ENCODE measurements at regions not wholly inside any gene's neighbourhood (a gene's known extent, or its start where the extent isn't known, plus 50 kb on each side); places are given as distances from the start of the nearest gene placed in this dataset.

DNA sequence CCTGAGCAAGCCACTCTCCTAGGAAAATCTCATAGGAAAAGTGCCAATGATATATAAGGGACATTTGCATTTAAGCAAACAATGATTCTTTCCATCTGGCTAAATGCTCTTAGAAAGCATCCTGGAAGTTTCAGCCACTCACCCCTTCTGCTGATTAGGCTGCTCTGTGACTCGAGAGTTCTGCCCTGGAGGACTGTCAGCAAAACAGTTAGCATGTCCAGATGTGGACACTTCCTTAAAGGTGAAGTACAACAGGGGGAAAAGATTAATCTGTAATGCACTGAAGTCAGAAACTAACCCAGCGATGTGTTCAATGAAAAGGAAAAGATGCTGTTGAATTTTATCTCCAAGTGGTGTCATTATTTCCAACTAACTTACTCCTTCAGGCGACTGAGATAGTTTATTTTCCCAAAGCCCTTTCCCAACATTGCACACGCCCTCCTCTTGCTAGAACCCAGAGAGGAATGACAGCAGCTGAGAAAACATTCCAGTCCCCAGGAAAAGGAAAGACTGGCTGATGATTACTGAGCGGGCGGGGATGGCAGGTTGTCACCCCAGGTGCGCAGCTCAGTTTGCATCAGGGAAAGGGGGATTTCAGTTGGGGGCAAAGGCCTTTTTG, 214.0 kb downstream of the SS18 start:
- Histone ChIP-seq H3K4me1 (ENCODE audit: control insufficient read depth in 5 of 5, insufficient read depth in 5 of 5, low read length in 5 of 5) (peaks cover 0 to 6% (median 3%) of the 10 kb centered on the region in 5 donors), H3K9ac (ENCODE audit: low read length in 5 of 5) (no peak overlapping the region), H3K27me3 (ENCODE audit: control insufficient read depth in 5 of 5, insufficient read depth in 4 of 5, low read length in 5 of 5) (peaks cover 0 to 3% (median 0%) of the 10 kb centered on the region in 5 donors), H3K4me3 (ENCODE audit: low read depth in 1 of 5, low read length in 5 of 5) (no peak overlapping the region), H3K27ac (ENCODE audit: low read depth, low read length) (no peak overlapping the region), H3K9me3 (ENCODE audit: control insufficient read depth in 5 of 5, low read length in 5 of 5) (peaks cover 0 to 5% (median 0%) of the 10 kb centered on the region in 5 donors), H3K36me3 (ENCODE audit: control insufficient read depth in 5 of 5, insufficient read depth in 5 of 5, low read length in 5 of 5) (no peaks in the 10 kb centered on the region)

GRCh38 chr18:25875551-25876240, 214.7 kb downstream of the SS18 start:
- Histone ChIP-seq H3K9me3 (ENCODE audit: control insufficient read depth in 5 of 5, low read length in 5 of 5) (peaks cover 0 to 5% (median 0%) of the 10 kb centered on the region in 5 donors), H3K9ac (ENCODE audit: low read length in 5 of 5) (no peak overlapping the region), H3K36me3 (ENCODE audit: control insufficient read depth in 5 of 5, insufficient read depth in 5 of 5, low read length in 5 of 5) (no peaks in the 10 kb centered on the region), H3K27me3 (ENCODE audit: control insufficient read depth in 5 of 5, insufficient read depth in 4 of 5, low read length in 5 of 5) (peaks cover 0 to 3% (median 0%) of the 10 kb centered on the region in 5 donors), H3K4me3 (ENCODE audit: low read depth in 1 of 5, low read length in 5 of 5) (no peak overlapping the region), H3K27ac (ENCODE audit: low read depth, low read length) (no peak overlapping the region), H3K4me1 (ENCODE audit: control insufficient read depth in 5 of 5, insufficient read depth in 5 of 5, low read length in 5 of 5) (peaks cover 0 to 6% (median 3%) of the 10 kb centered on the region in 5 donors)

- Histone ChIP-seq H3K9ac (ENCODE audit: low read length in 5 of 5) (no peak overlapping the region), H3K4me1 (ENCODE audit: control insufficient read depth in 5 of 5, insufficient read depth in 5 of 5, low read length in 5 of 5) (peaks cover 0 to 6% (median 3%) of the 10 kb centered on the region in 5 donors), H3K27me3 (ENCODE audit: control insufficient read depth in 5 of 5, insufficient read depth in 4 of 5, low read length in 5 of 5) (peaks cover 0 to 3% (median 0%) of the 10 kb centered on the region in 5 donors)
Observed at GRCh38 chr18:25873833-25874232, 216.6 kb downstream of the SS18 start.

GRCh38 chr18:25866331-25866730, 224.1 kb downstream of the SS18 start:
- Histone ChIP-seq H3K4me3 (ENCODE audit: low read depth in 1 of 5, low read length in 5 of 5) (no peak overlapping the region), H3K27me3 (ENCODE audit: control insufficient read depth in 5 of 5, insufficient read depth in 4 of 5, low read length in 5 of 5) (peaks cover 0 to 3% (median 0%) of the 10 kb centered on the region in 5 donors), H3K4me1 (ENCODE audit: control insufficient read depth in 5 of 5, insufficient read depth in 5 of 5, low read length in 5 of 5) (no peaks in the 10 kb centered on the region), H3K36me3 (ENCODE audit: control insufficient read depth in 5 of 5, insufficient read depth in 5 of 5, low read length in 5 of 5) (no peaks in the 10 kb centered on the region), H3K9me3 (ENCODE audit: control insufficient read depth in 5 of 5, low read length in 5 of 5) (peaks cover 0 to 6% (median 0%) of the 10 kb centered on the region in 5 donors), H3K9ac (ENCODE audit: low read length in 5 of 5) (no peak overlapping the region), H3K27ac (ENCODE audit: low read depth, low read length) (no peak overlapping the region)

More at GRCh38 chr18:25873833-25874232, 216.6 kb downstream of the SS18 start:
- H3K4me3 ChIP-seq (ENCODE audit: low read depth in 1 of 5, low read length in 5 of 5), result no peak overlapping the region
- no peaks in the 10 kb centered on the region for H3K36me3 ChIP-seq (ENCODE audit: control insufficient read depth in 5 of 5, insufficient read depth in 5 of 5, low read length in 5 of 5)
- peaks cover 0 to 5% (median 0%) of the 10 kb centered on the region in 5 donors for H3K9me3 ChIP-seq (ENCODE audit: control insufficient read depth in 5 of 5, low read length in 5 of 5)
- H3K27ac ChIP-seq (ENCODE audit: low read depth, low read length), result no peak overlapping the region

GRCh38 chr18:25862881-25863600, 227.4 kb downstream of the SS18 start:
- H3K4me1 ChIP-seq (ENCODE audit: control insufficient read depth in 5 of 5, insufficient read depth in 5 of 5, low read length in 5 of 5), result no peaks in the 10 kb centered on the region
- H3K4me3 ChIP-seq (ENCODE audit: low read depth in 1 of 5, low read length in 5 of 5), result no peak overlapping the region
- H3K36me3 ChIP-seq (ENCODE audit: control insufficient read depth in 5 of 5, insufficient read depth in 5 of 5, low read length in 5 of 5), result no peaks in the 10 kb centered on the region
- H3K9me3 ChIP-seq (ENCODE audit: control insufficient read depth in 5 of 5, low read length in 5 of 5), result peaks cover 0 to 4% (median 0%) of the 10 kb centered on the region in 5 donors
- no peak overlapping the region for H3K9ac ChIP-seq (ENCODE audit: low read length in 5 of 5)
- peaks cover 0 to 3% (median 0%) of the 10 kb centered on the region in 5 donors for H3K27me3 ChIP-seq (ENCODE audit: control insufficient read depth in 5 of 5, insufficient read depth in 4 of 5, low read length in 5 of 5)
- H3K27ac ChIP-seq (ENCODE audit: low read depth, low read length), result no peak overlapping the region

GRCh38 chr18:25853691-25854433, 236.6 kb downstream of the SS18 start:
- no peak overlapping the region for H3K4me3 ChIP-seq (ENCODE audit: low read depth in 1 of 5, low read length in 5 of 5)
- no peaks in the 10 kb centered on the region for H3K27me3 ChIP-seq (ENCODE audit: control insufficient read depth in 5 of 5, insufficient read depth in 4 of 5, low read length in 5 of 5)
- no peaks in the 10 kb centered on the region for H3K9me3 ChIP-seq (ENCODE audit: control insufficient read depth in 5 of 5, low read length in 5 of 5)
- no peak overlapping the region for H3K9ac ChIP-seq (ENCODE audit: low read length in 5 of 5)
- H3K4me1 ChIP-seq (ENCODE audit: control insufficient read depth in 5 of 5, insufficient read depth in 5 of 5, low read length in 5 of 5), result peaks cover 0 to 4% (median 0%) of the 10 kb centered on the region in 5 donors
- H3K27ac ChIP-seq (ENCODE audit: low read depth, low read length), result no peak overlapping the region
- no peaks in the 10 kb centered on the region for H3K36me3 ChIP-seq (ENCODE audit: control insufficient read depth in 5 of 5, insufficient read depth in 5 of 5, low read length in 5 of 5)

DNA sequence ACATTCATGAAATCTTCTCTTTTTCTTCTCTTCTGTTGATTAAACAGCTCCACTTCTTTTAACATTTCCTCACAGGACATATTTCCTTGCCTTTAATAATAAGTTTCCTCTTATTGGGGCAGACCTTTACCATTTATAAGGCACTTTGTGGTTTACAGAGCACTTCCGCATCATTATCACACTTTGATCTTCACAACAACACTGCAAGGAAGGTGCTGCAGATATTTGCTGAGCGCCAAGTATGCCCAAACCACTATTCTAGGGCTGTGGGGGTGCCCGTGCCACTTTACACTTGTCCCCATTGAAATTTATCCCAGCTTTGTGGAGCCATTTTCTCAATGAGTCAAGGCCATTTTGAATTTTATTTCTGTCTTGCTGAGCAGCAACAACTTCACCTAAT, 246.6 kb downstream of the SS18 start:
- H3K36me3 ChIP-seq (ENCODE audit: control insufficient read depth in 5 of 5, insufficient read depth in 5 of 5, low read length in 5 of 5), result no peaks in the 10 kb centered on the region
- H3K9me3 ChIP-seq (ENCODE audit: control insufficient read depth in 5 of 5, low read length in 5 of 5), result no peaks in the 10 kb centered on the region
- no peak overlapping the region for H3K4me3 ChIP-seq (ENCODE audit: low read depth in 1 of 5, low read length in 5 of 5)
- no peaks in the 10 kb centered on the region for H3K4me1 ChIP-seq (ENCODE audit: control insufficient read depth in 5 of 5, insufficient read depth in 5 of 5, low read length in 5 of 5)
- H3K9ac ChIP-seq (ENCODE audit: low read length in 5 of 5), result no peak overlapping the region
- H3K27ac ChIP-seq (ENCODE audit: low read depth, low read length), result no peak overlapping the region
- no peaks in the 10 kb centered on the region for H3K27me3 ChIP-seq (ENCODE audit: control insufficient read depth in 5 of 5, insufficient read depth in 4 of 5, low read length in 5 of 5)

- H3K9ac ChIP-seq (ENCODE audit: low read length in 5 of 5), result no peak overlapping the region
- no peak overlapping the region for H3K4me3 ChIP-seq (ENCODE audit: low read depth in 1 of 5, low read length in 5 of 5)
Observed at GRCh38 chr18:25842665-25843064, 247.7 kb downstream of the SS18 start.

GRCh38 chr18:25834061-25834460, 256.4 kb downstream of the SS18 start:
- Histone ChIP-seq H3K36me3 (ENCODE audit: control insufficient read depth in 5 of 5, insufficient read depth in 5 of 5, low read length in 5 of 5) (no peaks in the 10 kb centered on the region), H3K27ac (ENCODE audit: low read depth, low read length) (no peak overlapping the region), H3K27me3 (ENCODE audit: control insufficient read depth in 5 of 5, insufficient read depth in 4 of 5, low read length in 5 of 5) (no peaks in the 10 kb centered on the region), H3K4me3 (ENCODE audit: low read depth in 1 of 5, low read length in 5 of 5) (no peak overlapping the region), H3K9ac (ENCODE audit: low read length in 5 of 5) (no peak overlapping the region), H3K4me1 (ENCODE audit: control insufficient read depth in 5 of 5, insufficient read depth in 5 of 5, low read length in 5 of 5) (peaks cover 3 to 12% (median 8%) of the 10 kb centered on the region in 5 donors), H3K9me3 (ENCODE audit: control insufficient read depth in 5 of 5, low read length in 5 of 5) (no peaks in the 10 kb centered on the region)

More at GRCh38 chr18:25842665-25843064, 247.7 kb downstream of the SS18 start:
- Histone ChIP-seq H3K27me3 (ENCODE audit: control insufficient read depth in 5 of 5, insufficient read depth in 4 of 5, low read length in 5 of 5) (no peaks in the 10 kb centered on the region), H3K4me1 (ENCODE audit: control insufficient read depth in 5 of 5, insufficient read depth in 5 of 5, low read length in 5 of 5) (no peaks in the 10 kb centered on the region), H3K36me3 (ENCODE audit: control insufficient read depth in 5 of 5, insufficient read depth in 5 of 5, low read length in 5 of 5) (no peaks in the 10 kb centered on the region), H3K27ac (ENCODE audit: low read depth, low read length) (no peak overlapping the region), H3K9me3 (ENCODE audit: control insufficient read depth in 5 of 5, low read length in 5 of 5) (no peaks in the 10 kb centered on the region)

Data from subcutaneous abdominal adipose tissue (tissue), 5 donors.